Heart left ventricle (tissue), 13 donors: ENCODE measurements at regions not wholly inside any gene's neighbourhood (a gene's known extent, or its start where the extent isn't known, plus 50 kb on each side); places are given as distances from the start of the nearest gene placed in this dataset.

Experiments
- POLR2A ChIP-seq, 2 donors: fragments of 450-650 bp; IDR thresholded peaks; one replicate each; pipeline ENCODE4 v1.6.1; 2017; ENCODE audit warnings: antibody characterized with exemption in 2 of 2, mild to moderate bottlenecking in 2 of 2, moderate library complexity in 2 of 2
- TF ChIP-seq, protein P1 (sequence below), 12 donors: fragments of 200-600 bp; sonication (generic) in 4 of 12; IDR thresholded peaks; one replicate each; pipeline versions ENCODE4 v1.5.0 to v1.8.0; 2018 to 2022; ENCODE audit warnings: antibody characterized with exemption in 12 of 12, mild to moderate bottlenecking in 5 of 12
- donor health status: ischemic (EF 13 %, LVEDD 7.1; RV severe dilation, severe dysfunction).
- donor health status: DM: no; HTN: yes; CAD: no.
- donor health status: DM: no; HTN: no; CAD: no.
- donor health status: ischemic (EF 25% LVEDD 6.9; RV normal size, moderate dysfunction).
- donor health status: ischemic (EF 25% LVEDD 5.7; RV mildly dilated, moderate dysfunction).
- donor health status: ischemic (EF 35%, LVEDD 5.7; RV mildly dilated, moderate dysfunction).
- donor health status: nonischemic (EF 11% LVEDD 7.7; RV severe dilation, severe dysfunction).
- donor health status: DM: yes; HTN: yes; CAD: no.
- donor health status: PGD.
- donor health status: ischemic (EF 29% LVEDD 5.4; RV normal size, mild dysfunction).
- donor health status: nonischemic (EF 23%, LVEDD 6.1; RV moderate dilation, normal function).

DNA sequence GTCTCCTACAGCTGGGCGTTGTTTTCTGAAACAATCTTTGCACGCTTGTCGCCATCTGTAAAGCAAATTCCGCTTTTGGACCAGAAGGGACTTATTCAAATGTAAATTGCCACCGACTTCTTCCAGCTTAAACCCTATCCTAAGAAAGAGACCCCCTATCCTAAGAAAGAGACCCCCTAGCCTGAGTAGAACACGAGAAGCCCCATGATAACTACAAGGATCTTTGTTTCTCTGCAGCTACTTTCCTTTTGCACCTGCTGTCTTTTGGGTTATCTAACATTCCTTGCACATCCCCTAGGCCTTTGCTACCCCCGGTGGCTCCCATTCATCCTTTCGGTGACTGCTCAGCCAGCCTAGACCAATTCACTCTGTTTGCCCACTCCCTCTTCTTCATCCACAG, 536.0 kb upstream of the PRKX start:
- TF ChIP-seq, protein P1, sequence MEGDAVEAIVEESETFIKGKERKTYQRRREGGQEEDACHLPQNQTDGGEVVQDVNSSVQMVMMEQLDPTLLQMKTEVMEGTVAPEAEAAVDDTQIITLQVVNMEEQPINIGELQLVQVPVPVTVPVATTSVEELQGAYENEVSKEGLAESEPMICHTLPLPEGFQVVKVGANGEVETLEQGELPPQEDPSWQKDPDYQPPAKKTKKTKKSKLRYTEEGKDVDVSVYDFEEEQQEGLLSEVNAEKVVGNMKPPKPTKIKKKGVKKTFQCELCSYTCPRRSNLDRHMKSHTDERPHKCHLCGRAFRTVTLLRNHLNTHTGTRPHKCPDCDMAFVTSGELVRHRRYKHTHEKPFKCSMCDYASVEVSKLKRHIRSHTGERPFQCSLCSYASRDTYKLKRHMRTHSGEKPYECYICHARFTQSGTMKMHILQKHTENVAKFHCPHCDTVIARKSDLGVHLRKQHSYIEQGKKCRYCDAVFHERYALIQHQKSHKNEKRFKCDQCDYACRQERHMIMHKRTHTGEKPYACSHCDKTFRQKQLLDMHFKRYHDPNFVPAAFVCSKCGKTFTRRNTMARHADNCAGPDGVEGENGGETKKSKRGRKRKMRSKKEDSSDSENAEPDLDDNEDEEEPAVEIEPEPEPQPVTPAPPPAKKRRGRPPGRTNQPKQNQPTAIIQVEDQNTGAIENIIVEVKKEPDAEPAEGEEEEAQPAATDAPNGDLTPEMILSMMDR (IDR thresholded peaks at IDR 0.05): no peak
- TF ChIP-seq POLR2A (IDR thresholded peaks at IDR 0.05): no peak
